ENCODE measurements at regions not wholly inside any gene's neighbourhood (a gene's known extent, or its start where the extent isn't known, plus 50 kb on each side); places are given as distances from the start of the nearest gene placed in this dataset.

- Histone ChIP-seq H3K27me3 (ENCODE audit: insufficient read depth, poor library complexity, severe bottlenecking) (no peaks in the 10 kb centered on the region), H3K4me3 (replicated peaks; ENCODE audit: insufficient read depth, low read length) (no peak overlapping the region), H3K27ac (replicated peaks) (no peak overlapping the region)
- DNase-seq (ENCODE audit: low read depth in 1 of 2, low spot score in 1 of 2): no peak
- TF ChIP-seq REST (IDR thresholded peaks at IDR 0.05; ENCODE audit: insufficient replicate concordance, low read depth) (no peak), SPI1 (IDR thresholded peaks at IDR 0.05; ENCODE audit: borderline replicate concordance, low read depth) (no peak), POLR2AphosphoS5 (IDR thresholded peaks at IDR 0.05; ENCODE audit: low read depth) (no peak), CTCF (IDR thresholded peaks at IDR 0.05; ENCODE audit: insufficient read depth, low read length) (no peak), GABPA (IDR thresholded peaks at IDR 0.05; ENCODE audit: low read depth) (no peak)
Observed at GRCh38 chr13:90405301-90405700, 942.2 kb upstream of the MIR17HG start.

DNA sequence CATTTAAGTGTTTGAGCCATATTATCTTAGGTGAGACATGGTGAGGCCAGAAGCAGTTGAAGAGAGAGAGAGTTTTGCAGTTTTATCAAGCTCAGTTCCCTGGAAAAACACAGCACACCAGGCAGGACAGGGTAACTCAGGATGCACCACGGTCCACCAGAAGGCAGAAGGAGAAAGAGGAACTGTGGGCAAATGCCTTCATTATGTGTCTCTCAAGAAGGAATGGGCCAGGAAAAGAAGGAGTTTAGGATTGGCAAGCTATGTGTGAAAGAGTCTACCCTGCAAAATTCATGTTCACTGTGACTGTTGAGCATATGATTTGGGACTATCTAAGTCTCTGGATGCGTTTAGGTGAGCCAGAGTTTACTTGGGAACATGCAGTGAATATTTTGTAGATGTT, 934.5 kb upstream of the MIR17HG start:
- no peak for TF ChIP-seq GABPA (IDR thresholded peaks at IDR 0.05; ENCODE audit: low read depth)
- TF ChIP-seq CTCF (IDR thresholded peaks at IDR 0.05; ENCODE audit: insufficient read depth, low read length): no peak
- no peak for TF ChIP-seq REST (IDR thresholded peaks at IDR 0.05; ENCODE audit: insufficient replicate concordance, low read depth)
- no peak for TF ChIP-seq POLR2AphosphoS5 (IDR thresholded peaks at IDR 0.05; ENCODE audit: low read depth)
- TF ChIP-seq SPI1 (IDR thresholded peaks at IDR 0.05; ENCODE audit: borderline replicate concordance, low read depth): no peak
- no peak overlapping the region for H3K4me3 ChIP-seq (replicated peaks; ENCODE audit: insufficient read depth, low read length)
- H3K27me3 ChIP-seq (ENCODE audit: insufficient read depth, poor library complexity, severe bottlenecking): no peaks in the 10 kb centered on the region
- DNase-seq (ENCODE audit: low read depth in 1 of 2, low spot score in 1 of 2): no peak
- H3K27ac ChIP-seq (replicated peaks): no peak overlapping the region

DNA sequence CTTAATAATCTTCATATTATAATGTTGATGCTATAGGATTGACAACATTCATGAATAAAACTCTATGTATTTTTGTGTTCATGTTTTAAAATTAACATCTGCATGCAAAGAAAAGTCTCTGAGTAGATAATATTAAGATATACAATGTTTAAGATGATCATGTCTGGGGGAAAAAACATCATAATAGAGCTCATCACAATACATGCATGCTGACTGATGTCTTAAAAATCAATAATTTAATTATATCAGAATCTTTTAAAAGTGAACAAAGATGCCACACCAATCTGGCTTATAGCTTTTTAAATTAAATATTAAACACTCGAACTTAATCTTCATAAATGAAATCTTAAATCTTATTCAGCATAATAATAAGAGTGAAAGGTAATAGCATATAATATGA, 933.9 kb upstream of the MIR17HG start:
- TF ChIP-seq POLR2AphosphoS5 (IDR thresholded peaks at IDR 0.05; ENCODE audit: low read depth) (no peak), REST (IDR thresholded peaks at IDR 0.05; ENCODE audit: insufficient replicate concordance, low read depth) (no peak), GABPA (IDR thresholded peaks at IDR 0.05; ENCODE audit: low read depth) (no peak), CTCF (IDR thresholded peaks at IDR 0.05; ENCODE audit: insufficient read depth, low read length) (no peak), SPI1 (IDR thresholded peaks at IDR 0.05; ENCODE audit: borderline replicate concordance, low read depth) (no peak)
- Histone ChIP-seq H3K27me3 (ENCODE audit: insufficient read depth, poor library complexity, severe bottlenecking) (no peaks in the 10 kb centered on the region), H3K27ac (replicated peaks) (no peak overlapping the region), H3K4me3 (replicated peaks; ENCODE audit: insufficient read depth, low read length) (no peak overlapping the region)
- DNase-seq (ENCODE audit: low read depth in 1 of 2, low spot score in 1 of 2): no peak
